ENCODE measurements at regions not wholly inside any gene's neighbourhood (a gene's known extent, or its start where the extent isn't known, plus 50 kb on each side); places are given as distances from the start of the nearest gene placed in this dataset.

DNA sequence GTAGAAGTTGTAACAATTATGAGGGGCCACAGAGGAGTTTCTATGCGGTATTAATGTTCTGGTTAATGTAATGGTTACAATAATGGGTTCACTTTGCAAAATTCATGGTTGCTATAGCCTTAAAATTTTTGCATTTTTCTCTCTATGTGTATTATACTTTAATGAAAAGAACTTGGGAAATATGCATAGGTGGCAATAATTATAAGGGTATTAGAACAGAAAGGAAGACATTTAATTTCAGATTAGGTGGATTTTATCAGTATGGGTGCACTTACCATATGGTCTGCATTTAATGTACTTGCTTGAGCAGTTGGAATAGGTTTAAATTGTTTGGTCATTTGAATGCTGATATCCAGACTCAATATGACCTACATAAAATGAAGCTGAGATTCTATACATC, 161.6 kb upstream of the TACR1 start:
- Histone ChIP-seq H3K4me3 (no peak overlapping the region), H3K27ac (no peak overlapping the region)
- no peak for DNase-seq (ENCODE audit: low spot score)
- TF ChIP-seq, protein P1, sequence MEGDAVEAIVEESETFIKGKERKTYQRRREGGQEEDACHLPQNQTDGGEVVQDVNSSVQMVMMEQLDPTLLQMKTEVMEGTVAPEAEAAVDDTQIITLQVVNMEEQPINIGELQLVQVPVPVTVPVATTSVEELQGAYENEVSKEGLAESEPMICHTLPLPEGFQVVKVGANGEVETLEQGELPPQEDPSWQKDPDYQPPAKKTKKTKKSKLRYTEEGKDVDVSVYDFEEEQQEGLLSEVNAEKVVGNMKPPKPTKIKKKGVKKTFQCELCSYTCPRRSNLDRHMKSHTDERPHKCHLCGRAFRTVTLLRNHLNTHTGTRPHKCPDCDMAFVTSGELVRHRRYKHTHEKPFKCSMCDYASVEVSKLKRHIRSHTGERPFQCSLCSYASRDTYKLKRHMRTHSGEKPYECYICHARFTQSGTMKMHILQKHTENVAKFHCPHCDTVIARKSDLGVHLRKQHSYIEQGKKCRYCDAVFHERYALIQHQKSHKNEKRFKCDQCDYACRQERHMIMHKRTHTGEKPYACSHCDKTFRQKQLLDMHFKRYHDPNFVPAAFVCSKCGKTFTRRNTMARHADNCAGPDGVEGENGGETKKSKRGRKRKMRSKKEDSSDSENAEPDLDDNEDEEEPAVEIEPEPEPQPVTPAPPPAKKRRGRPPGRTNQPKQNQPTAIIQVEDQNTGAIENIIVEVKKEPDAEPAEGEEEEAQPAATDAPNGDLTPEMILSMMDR (IDR thresholded peaks at IDR 0.05), result no peak

DNA sequence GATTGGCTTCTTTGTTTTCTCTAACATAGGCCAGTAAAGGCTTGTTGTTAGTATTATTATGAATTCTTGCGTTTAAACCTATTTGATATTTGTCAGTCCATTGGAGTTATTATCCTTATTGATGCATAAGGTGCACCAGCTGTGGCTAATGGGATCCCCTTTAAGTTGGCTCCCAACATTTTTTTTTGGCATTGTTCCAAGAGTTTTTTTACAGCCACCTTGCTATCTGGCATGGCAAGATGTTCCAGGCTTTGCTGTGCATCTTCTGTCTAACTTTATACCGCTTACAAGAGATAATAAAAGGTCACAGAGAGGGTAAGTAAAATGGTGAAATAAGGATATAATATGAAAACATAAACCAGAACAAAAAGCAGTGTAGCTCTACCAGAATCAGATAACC, 157.5 kb upstream of the TACR1 start:
- TF ChIP-seq, protein P1 (IDR thresholded peaks at IDR 0.05), result no peak
- Histone ChIP-seq H3K4me3 (no peak overlapping the region), H3K27ac (no peak overlapping the region)
- DNase-seq (ENCODE audit: low spot score), result no peak

DNA sequence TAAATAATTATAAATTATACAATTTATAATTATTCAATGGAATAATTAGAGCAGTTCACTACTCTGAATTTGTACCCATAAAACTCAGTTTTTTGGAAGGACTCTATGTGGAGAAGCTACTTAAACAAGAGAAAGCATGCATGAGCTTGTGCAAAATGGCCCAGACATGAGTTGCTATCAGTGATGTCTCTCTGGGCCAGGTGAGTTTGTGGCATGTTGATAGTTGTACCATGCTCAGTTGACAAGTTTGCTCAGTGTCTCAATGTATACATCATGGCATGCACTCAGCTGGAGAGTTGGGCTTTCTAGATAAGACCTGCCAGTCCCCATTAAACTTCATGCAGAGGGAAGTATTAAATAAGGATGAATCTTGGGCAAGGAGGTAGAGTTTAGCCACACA, 153.8 kb upstream of the TACR1 start:
- no peak for DNase-seq (ENCODE audit: low spot score)
- Histone ChIP-seq H3K4me3 (no peak overlapping the region), H3K27ac (no peak overlapping the region)
- TF ChIP-seq, protein P1 (IDR thresholded peaks at IDR 0.05), result no peak

DNA sequence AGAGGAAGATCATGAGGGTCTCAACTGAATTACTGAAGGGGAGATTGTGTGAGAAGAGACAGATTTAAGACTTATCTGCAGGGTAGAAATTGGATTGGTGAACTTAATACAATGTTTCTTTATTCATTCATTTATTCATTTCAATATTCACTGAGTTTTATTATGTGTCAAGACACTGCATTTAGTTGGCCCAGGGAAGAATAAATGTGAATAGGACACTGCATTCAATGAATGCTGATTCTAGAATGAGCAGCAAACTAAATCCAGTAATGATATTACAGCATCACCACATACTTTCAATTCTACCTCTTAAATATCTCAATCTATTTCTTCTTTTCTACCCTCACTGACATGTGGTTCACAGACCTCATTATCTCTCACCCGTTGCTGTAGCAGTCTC, 149.0 kb upstream of the TACR1 start:
- TF ChIP-seq, protein P1 (IDR thresholded peaks at IDR 0.05), result no peak
- H3K27ac ChIP-seq, result no peak overlapping the region
- H3K4me3 ChIP-seq, result no peak overlapping the region
- DNase-seq (ENCODE audit: low spot score), result no peak

DNA sequence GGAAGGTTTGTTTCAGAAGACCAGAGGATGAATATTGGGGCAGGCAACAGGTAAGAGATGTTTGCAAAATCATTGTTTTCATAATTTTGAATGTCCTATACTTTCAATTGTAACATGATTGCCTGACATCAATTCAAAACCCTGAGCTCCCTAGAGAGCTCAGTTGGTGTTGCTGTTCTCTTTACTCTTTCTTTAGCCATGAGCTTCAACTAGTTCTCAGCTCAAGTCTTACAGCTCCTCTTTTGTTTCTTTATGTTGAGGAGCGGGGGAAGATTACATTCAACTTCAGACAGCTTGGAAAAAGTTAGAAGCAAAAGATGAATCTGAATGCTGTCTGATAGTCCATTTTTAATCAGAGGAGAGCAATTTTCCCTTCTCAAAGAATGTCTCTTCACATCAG, 144.8 kb upstream of the TACR1 start:
- TF ChIP-seq, protein P1 (IDR thresholded peaks at IDR 0.05), result no peak
- no peak for DNase-seq (ENCODE audit: low spot score)
- Histone ChIP-seq H3K4me3 (no peak overlapping the region), H3K27ac (no peak overlapping the region)

DNA sequence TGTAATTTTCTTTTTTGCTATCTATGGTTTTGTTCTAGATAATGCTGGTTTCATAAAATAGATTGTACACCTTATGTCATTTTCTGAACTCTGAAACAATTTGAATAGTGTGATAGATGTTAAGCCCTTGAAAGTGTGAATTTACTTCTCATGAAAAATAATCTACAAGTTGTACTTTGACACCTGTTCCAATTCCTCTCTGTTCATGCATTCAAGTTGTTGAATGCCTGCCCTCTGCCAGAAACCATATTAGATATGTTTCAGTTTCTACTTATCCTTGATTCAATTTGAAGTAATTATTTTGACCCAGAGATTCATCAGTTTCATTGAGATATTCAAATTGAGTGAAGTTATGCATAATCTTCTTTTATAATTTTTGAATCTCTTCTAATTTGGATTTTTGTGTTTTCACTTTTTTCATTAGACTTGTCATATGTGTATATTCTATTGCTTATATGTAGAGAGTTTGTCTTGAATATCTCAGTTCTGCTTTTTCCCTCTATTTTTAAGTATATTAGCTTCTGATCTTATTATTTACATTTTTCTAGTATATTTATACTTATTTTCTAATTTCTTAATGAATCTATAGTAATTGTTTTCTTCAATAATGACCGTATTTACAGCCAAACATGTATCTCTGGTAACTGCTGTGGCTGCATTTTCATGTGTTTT, 143.3 kb upstream of the TACR1 start:
- H3K27ac ChIP-seq, result no peak overlapping the region
- TF ChIP-seq, protein P1 (IDR thresholded peaks at IDR 0.05), result no peak
- no peak overlapping the region for H3K4me3 ChIP-seq
- no peak for DNase-seq (ENCODE audit: low spot score)

DNA sequence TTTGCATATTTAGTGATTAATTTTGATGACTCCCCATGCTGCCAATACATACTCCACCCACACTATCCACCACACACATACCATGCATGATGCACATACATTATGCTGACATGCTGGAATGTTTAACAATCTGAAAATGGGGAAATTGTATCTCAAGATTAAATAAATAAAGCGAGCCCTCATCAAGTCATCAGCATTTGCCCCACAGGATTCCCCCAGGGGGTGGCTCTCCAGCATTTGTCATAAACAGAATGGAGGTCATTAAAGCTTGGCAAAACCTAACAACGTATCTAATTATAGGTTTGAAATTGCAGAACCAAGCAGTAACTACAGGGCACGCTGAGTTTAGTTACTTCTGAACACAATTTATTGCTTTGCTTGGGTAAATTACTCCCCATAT, 141.2 kb upstream of the TACR1 start:
- DNase-seq (ENCODE audit: low spot score), result no peak
- TF ChIP-seq, protein P1 (IDR thresholded peaks at IDR 0.05), result no peak
- no peak overlapping the region for H3K27ac ChIP-seq
- no peak overlapping the region for H3K4me3 ChIP-seq
